SK-N-MC (cell line): ENCODE measurements at regions not wholly inside any gene's neighbourhood (a gene's known extent, or its start where the extent isn't known, plus 50 kb on each side); places are given as distances from the start of the nearest gene placed in this dataset.

Experiments used
- DNase-seq: peaks from one replicate; pipeline ENCODE4 v3.0.0-alpha.2; 2011; ENCODE audit warnings: low read depth, low spot score
- H3K27ac ChIP-seq: fragments of 200-600 bp; sonication (generic); 2 replicates; pipeline ENCODE4 v1.5.1; 2016; ENCODE audit warnings: mixed run types
- H3K36me3 ChIP-seq: fragments of 200-600 bp; sonication (generic); 2 replicates; pipeline ENCODE4 v1.6.1; 2017; ENCODE audit warnings: antibody characterized with exemption, low read length, mixed read lengths; ENCODE audit not compliant: insufficient read depth
- H3K4me3 ChIP-seq: fragments of 200-600 bp; sonication (generic); 2 replicates; pipeline ENCODE4 v1.5.1; 2016
- H3K9ac ChIP-seq: fragments of 200-600 bp; sonication (generic); 2 replicates; pipeline ENCODE4 v1.8.0; 2017; ENCODE audit warnings: mixed run types, mixed read lengths; ENCODE audit not compliant: insufficient read length
- H3K9me3 ChIP-seq: fragments of 200-600 bp; sonication (generic); 2 replicates; pipeline ENCODE4 v1.6.1; 2017; ENCODE audit warnings: low read depth, mild to moderate bottlenecking, antibody characterized with exemption, low read length, moderate library complexity, mixed read lengths
- EZH2 ChIP-seq: fragments of 200-600 bp; sonication (generic); IDR thresholded peaks from one replicate; pipeline ENCODE4 v1.6.1; 2017; ENCODE audit warnings: antibody characterized with exemption
- FOXP2 ChIP-seq: optimal IDR thresholded peaks from 2 replicates; pipeline ENCODE3; 2011; ENCODE audit warnings: mild to moderate bottlenecking, moderate library complexity; ENCODE audit not compliant: insufficient read depth; ENCODE audit errors: extremely low read length, control extremely low read depth
- POLR2AphosphoS5 ChIP-seq: IDR thresholded peaks from 2 replicates; pipeline ENCODE4 v1.6.1; 2012; ENCODE audit warnings: mild to moderate bottlenecking, low read depth, low read length, borderline replicate concordance

DNA sequence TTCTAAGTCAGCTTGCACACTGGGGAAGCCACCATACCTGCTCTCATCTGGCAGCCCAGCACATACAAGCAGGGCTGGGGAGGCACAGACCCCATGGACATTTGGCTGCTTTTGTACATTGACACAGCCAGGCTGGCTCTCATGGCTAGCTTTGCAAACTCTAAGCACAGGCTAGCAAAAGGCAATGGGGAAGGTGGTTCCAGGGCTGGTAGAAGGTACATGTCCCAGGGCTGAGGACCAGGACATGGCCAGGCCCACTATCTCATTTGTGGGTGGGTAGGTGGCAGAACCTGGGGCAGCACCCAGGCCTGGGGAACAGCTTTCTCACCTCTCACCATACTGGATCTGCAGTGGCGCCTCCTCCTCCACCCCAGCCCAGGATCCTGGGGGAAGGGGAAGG, 90.9 kb downstream of the HS1BP3 start:
- TF ChIP-seq EZH2 (no peak), POLR2AphosphoS5 (no peak), FOXP2 (no peak)
- Histone ChIP-seq H3K27ac (no peak overlapping the region), H3K4me3 (no peak overlapping the region), H3K9me3 (no peaks in the 10 kb centered on the region), H3K9ac (no peak overlapping the region), H3K36me3 (no peaks in the 10 kb centered on the region)
- no peak for DNase-seq

DNA sequence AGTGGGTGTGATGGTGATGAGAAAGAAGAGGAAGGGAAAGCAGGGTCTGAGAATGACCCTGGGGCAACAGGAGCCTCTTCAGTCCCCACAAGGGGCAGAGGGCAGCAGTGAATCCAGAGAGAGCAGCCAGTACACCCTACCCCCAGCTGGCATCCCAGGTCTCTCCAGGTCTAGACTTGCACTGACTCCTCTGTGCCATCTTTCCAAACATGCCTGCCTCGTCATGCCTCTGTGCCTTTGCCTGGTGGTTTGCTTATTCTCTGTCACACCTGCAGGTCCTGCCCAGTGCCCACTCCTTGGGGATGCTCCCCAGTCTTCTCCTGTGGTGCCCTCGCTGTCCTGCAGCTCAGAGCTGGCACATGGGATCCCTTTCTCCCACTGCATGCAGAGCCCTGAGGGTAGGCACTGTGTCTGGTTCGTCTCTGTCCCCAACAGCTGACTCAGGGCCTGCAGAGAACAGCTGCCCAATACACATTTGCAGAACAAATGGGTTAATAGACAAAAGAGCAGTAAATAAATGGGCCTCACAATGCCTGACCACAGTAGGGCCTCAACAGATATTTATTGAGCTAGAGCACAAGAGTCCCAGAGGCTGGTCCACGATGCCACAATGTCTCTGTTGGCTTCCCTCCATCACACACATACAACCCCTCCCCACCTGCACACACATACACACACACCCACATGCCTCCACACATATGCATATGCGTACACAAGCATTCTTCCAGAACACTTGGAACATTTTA, 89.8 kb downstream of the HS1BP3 start:
- Histone ChIP-seq H3K36me3 (no peaks in the 10 kb centered on the region), H3K9ac (no peak overlapping the region), H3K9me3 (no peaks in the 10 kb centered on the region), H3K27ac (no peak overlapping the region), H3K4me3 (peak overlapping the region; percentile 41; the same call in 1 of the 2 replicates)
- TF ChIP-seq POLR2AphosphoS5 (no peak), FOXP2 (no peak), EZH2 (no peak)
- DNase-seq, result no peak

DNA sequence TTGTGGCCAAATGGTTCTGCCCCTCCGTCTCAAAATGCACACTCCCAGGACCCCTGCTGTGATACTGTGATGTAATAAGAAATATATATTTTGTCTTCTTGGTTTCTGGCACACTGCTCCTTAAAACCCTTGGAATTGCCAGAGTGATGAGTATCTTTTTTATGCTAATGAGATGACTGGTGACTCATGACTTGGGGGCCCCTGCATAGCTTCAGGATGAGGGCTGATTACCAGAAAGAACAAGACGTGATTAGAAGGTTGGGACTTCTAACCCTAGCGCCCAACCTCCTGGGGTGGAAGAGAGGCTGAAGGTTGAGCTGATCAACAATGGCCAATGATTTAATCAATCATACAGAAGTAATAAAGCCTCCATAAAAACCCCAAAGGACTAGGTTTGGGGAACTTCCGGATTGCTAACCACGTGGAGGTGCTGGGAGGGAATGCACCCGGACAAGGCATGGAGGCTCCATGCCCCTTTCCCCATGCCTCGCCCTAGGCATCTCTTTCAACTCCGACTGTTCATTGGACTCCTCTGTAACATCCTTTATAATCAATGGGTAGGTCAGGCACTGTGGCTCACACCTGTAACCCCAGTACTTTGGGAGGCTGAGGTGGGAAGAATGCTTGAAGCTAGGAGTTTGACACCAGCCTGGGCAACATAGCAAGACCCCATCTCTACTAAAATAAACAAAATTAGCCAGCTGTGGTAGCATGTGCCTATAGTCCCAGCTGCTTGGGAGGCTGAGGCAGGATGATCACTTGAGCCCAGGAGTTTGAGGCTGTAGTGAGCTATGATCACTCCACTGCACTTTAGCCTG, 89.1 kb downstream of the HS1BP3 start:
- Histone ChIP-seq H3K9ac (no peak overlapping the region), H3K36me3 (no peaks in the 10 kb centered on the region), H3K4me3 (peak overlapping the region; percentile 41), H3K27ac (0 out of 2 replicates have a peak overlapping the region, but pooled peaks have one; percentile 11), H3K9me3 (no peaks in the 10 kb centered on the region)
- TF ChIP-seq EZH2 (no peak), FOXP2 (no peak), POLR2AphosphoS5 (no peak; the same call in 1 of the 2 replicates)
- DNase-seq, result peak; percentile 68

DNA sequence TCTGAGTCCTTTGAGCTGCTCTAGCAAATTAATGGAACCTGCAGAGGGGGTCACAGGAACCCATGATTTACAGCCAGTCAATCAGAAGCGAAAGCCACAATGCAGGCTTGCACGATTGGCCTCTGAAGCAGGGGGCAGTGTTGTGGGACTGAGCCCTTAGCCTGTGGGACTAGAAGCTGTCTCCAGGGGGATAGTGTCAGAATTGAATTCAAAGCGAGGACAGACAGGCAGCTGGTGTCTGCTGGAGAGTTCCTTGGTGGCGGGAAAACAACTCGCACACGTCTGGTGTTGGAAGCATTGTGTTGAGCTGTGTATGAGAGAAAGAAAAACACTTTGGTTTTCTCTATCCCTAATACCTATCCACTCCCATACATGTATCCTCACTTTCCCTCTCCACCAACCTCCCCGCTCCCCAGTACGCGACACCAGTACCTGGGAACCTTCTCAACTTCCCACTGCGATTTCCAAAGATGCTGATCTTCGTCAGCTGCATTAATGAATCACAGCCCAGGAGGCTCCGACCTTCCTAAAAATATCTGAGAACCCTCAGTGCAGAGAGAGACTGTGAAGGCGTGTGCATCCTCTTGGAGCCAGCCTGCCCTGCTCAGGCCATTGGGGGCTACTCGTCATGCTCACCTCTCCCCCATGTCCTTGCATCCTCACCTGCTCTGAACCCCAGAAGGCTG, 88.2 kb downstream of the HS1BP3 start:
- H3K9ac ChIP-seq, result no peak overlapping the region
- H3K36me3 ChIP-seq, result no peaks in the 10 kb centered on the region
- DNase-seq, result no peak
- TF ChIP-seq FOXP2, result no peak
- no peak for TF ChIP-seq EZH2
- no peak for TF ChIP-seq POLR2AphosphoS5
- H3K27ac ChIP-seq, result no peak overlapping the region
- no peak overlapping the region for H3K4me3 ChIP-seq
- H3K9me3 ChIP-seq, result no peaks in the 10 kb centered on the region

DNA sequence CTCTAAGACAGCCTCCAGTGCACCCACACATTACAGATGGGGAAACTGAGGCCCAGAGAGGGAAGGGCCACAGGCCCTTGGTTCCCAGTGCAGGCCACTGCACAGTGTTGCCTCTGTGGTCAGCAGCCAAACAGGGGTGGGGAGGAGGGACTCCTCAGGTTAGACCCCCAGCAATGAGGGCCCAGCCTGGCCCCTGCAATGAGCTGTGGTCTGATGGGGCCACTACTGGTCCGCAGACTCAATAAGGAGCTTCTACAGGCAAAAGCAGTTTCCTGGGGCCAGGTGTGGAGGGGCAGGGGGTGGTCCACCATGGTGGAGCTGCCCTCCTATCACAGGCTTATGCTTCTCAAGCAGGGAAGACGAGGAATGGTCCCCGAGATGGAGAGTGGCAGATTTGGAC, 87.6 kb downstream of the HS1BP3 start:
- no peaks in the 10 kb centered on the region for H3K9me3 ChIP-seq
- TF ChIP-seq FOXP2 (no peak), EZH2 (no peak), POLR2AphosphoS5 (no peak)
- no peak overlapping the region for H3K27ac ChIP-seq
- H3K4me3 ChIP-seq, result no peak overlapping the region; the same call in 1 of the 2 replicates
- H3K36me3 ChIP-seq, result no peaks in the 10 kb centered on the region
- no peak overlapping the region for H3K9ac ChIP-seq
- DNase-seq, result no peak

DNA sequence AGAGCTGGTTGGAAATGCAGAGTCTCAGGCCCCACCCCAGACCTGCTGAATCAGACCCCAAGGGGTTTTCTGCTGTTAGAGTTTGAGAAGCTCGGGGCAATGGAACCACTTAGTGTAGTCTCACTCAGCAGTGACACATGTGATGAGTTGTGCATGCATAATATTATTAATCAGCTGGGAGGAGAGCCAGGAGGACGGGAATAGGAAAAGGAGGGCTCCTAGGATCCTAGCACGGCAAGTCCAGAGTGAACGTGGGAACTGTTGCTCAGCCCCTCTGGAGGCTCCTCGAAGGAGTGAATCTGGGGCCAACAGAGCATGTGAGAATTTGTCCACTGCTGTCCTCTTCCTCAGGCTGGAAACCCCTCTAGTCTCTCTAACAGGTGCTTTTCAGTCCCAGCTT, 87.1 kb downstream of the HS1BP3 start:
- peak; percentile 53 for DNase-seq
- Histone ChIP-seq H3K4me3 (no peak overlapping the region; the same call in 1 of the 2 replicates), H3K36me3 (no peaks in the 10 kb centered on the region), H3K9me3 (no peaks in the 10 kb centered on the region), H3K9ac (no peak overlapping the region), H3K27ac (no peak overlapping the region)
- TF ChIP-seq POLR2AphosphoS5, result no peak
- TF ChIP-seq EZH2, result no peak
- TF ChIP-seq FOXP2, result no peak

DNA sequence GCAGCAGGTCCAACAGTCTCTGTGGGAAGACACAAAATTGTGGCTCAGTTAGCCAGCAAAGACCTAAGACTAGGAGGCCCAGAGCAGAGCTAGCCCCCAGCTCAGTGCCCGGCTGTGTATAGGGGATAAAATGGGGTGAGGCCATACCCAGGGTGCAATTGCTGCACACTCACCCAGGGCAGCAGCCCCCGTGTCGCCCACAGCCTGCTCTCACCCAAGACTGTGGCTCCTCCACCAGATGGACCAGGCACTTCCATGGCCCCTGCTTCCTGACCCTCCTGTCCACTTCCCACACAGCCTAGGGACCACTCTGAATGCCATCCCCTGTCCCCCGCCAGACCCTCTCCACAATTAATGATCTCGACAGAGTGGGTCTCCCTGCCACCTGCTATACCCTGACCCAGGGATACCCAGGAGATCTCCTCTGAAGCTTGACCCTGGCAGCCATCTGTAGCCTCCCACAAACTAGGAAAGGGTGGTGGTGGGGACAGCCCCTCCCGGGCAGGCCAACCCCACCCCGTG, 85.7 kb downstream of the HS1BP3 start:
- Histone ChIP-seq H3K9ac (no peak overlapping the region), H3K4me3 (no peak overlapping the region), H3K27ac (no peak overlapping the region), H3K9me3 (no peaks in the 10 kb centered on the region), H3K36me3 (no peaks in the 10 kb centered on the region)
- TF ChIP-seq EZH2, result no peak
- TF ChIP-seq FOXP2, result no peak
- TF ChIP-seq POLR2AphosphoS5, result no peak
- DNase-seq, result no peak

DNA sequence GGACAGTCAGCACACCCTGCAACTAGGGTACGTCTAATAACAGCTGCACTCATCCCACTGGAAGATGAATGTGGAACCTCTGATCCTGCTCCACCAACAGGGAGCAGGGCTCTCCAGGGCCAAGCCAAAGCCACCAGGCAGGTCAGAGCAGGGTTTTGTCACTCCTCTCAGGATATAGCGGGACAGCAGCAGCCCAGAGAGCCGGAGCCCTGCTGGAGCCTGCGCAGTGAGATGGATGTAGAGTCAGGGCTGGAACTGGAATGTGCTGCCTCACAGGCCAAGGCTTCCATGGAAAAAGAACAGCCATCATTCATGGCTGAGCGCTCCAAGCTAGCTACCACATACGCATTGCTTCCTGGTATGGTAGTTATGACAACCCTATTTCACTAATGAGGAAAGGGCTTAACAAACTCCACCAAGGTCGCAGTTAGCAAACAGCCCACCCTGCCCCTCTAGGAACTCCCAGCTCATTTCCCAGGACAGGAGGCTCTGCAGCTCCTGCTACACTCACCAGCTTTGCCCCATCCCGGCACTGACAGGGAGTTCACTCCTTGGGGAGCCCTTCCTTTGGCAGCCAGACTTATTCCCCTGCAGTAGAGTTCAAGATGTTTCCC, 85.2 kb downstream of the HS1BP3 start:
- Histone ChIP-seq H3K9ac (no peak overlapping the region), H3K27ac (no peak overlapping the region)
- TF ChIP-seq EZH2 (no peak), FOXP2 (no peak), POLR2AphosphoS5 (no peak)

More for the DNA sequence above, 85.2 kb downstream of the HS1BP3 start:
- no peak overlapping the region for H3K4me3 ChIP-seq
- DNase-seq, result no peak
- no peaks in the 10 kb centered on the region for H3K9me3 ChIP-seq
- H3K36me3 ChIP-seq, result no peaks in the 10 kb centered on the region
